Natural killer cell (primary cell): ENCODE measurements at regions not wholly inside any gene's neighbourhood (a gene's known extent, or its start where the extent isn't known, plus 50 kb on each side); places are given as distances from the start of the nearest gene placed in this dataset.

Experiments used
- ATAC-seq, 3 donors: fragments of 150-1000 bp in 2 of 3; fragments of 200-7000 bp in 1 of 3; cut with Tn5 transposase; 1 replicate in 1 of 3; 2 replicates in 2 of 3; pipeline ENCODE4 v1.10.0; 2021; ENCODE audit warnings: mild to moderate bottlenecking in 2 of 3, moderate library complexity in 2 of 3
- DNase-seq, 2 donors: peaks; one replicate each; pipeline versions ENCODE4 v3.0.0 to v3.0.0-alpha.2; 2013 to 2021; ENCODE audit warnings: mixed read lengths in 1 of 2
- H3K27ac ChIP-seq: one replicate; pipeline ENCODE4 v1.5.1; 2013; ENCODE audit warnings: mild to moderate bottlenecking, low read length
- H3K27me3 ChIP-seq: one replicate; pipeline ENCODE4 v1.6.1; 2013; ENCODE audit warnings: low read length; ENCODE audit not compliant: control insufficient read depth, insufficient read depth
- H3K36me3 ChIP-seq: one replicate; pipeline ENCODE4 v1.6.1; 2013; ENCODE audit warnings: low read length; ENCODE audit not compliant: control insufficient read depth, insufficient read depth
- H3K4me1 ChIP-seq: one replicate; pipeline ENCODE4 v1.6.1; 2013; ENCODE audit warnings: low read length; ENCODE audit not compliant: control insufficient read depth, insufficient read depth
- H3K4me3 ChIP-seq: one replicate; pipeline ENCODE4 v1.5.1; 2013; ENCODE audit warnings: low read length
- H3K9me3 ChIP-seq: one replicate; pipeline ENCODE4 v1.6.1; 2013; ENCODE audit warnings: low read length; ENCODE audit not compliant: control insufficient read depth, insufficient read depth
- H3K27ac Mint-ChIP-seq, 2 donors: one replicate each; pipeline ENCODE4 v1.8.0; 2022; ENCODE audit warnings: mild to moderate bottlenecking in 2 of 2, mixed read lengths in 2 of 2, moderate library complexity in 1 of 2
- H3K27me3 Mint-ChIP-seq, 2 donors: one replicate each; pipeline ENCODE4 v1.8.0; 2022; ENCODE audit warnings: low read depth in 2 of 2, mixed read lengths in 2 of 2
- H3K36me3 Mint-ChIP-seq: one replicate; pipeline ENCODE4 v1.8.0; 2022; ENCODE audit warnings: mixed read lengths
- H3K4me1 Mint-ChIP-seq, 2 donors: one replicate each; pipeline ENCODE4 v1.8.0; 2022; ENCODE audit warnings: mixed read lengths in 2 of 2
- H3K4me3 Mint-ChIP-seq: one replicate; pipeline ENCODE4 v1.8.0; 2022; ENCODE audit warnings: mild to moderate bottlenecking, moderate library complexity, mixed read lengths
- H3K9me3 Mint-ChIP-seq, 2 donors: one replicate each; pipeline ENCODE4 v1.8.0; 2022; ENCODE audit warnings: mixed read lengths in 2 of 2
- CTCF ChIP-seq: fragments of 200-600 bp; IDR thresholded peaks from one replicate; pipeline ENCODE4 v1.8.0; 2022; ENCODE audit warnings: antibody characterized with exemption
- WGBS: methylation state at CpG from one replicate; pipeline ENCODE4 v1.1.7; 2013; ENCODE audit warnings: missing lambda C conversion rate; ENCODE audit not compliant: insufficient coverage; 5-methylcytosine and 5-hydroxymethylcytosine counted together
- intact Hi-C: fragments of 100-400 bp; cut with micrococcal nuclease; formaldehyde crosslinking; loops from one replicate; pipeline ENCODE4 v1.14.2; 2022

GRCh38 chr2:52336951-52337350 lies 1305.0 kb upstream of the NRXN1 start:
- Histone ChIP-seq H3K9me3 (peaks cover 3% of the 10 kb centered on the region), H3K27ac (no peak overlapping the region), H3K4me3 (no peak overlapping the region), H3K36me3 (no peaks in the 10 kb centered on the region), H3K4me1 (no peaks in the 10 kb centered on the region), H3K27me3 (no peaks in the 10 kb centered on the region)
- intact Hi-C loops = no loop called here
- no peaks in the 10 kb centered on the region for H3K4me1 Mint-ChIP-seq
- no peak for ATAC-seq
- H3K9me3 Mint-ChIP-seq = peaks cover 9 to 23% of the 10 kb centered on the region in 2 donors
- DNase-seq = no peak
- H3K27ac Mint-ChIP-seq = no peak overlapping the region
- H3K4me3 Mint-ChIP-seq = no peak overlapping the region
- H3K36me3 Mint-ChIP-seq = peaks cover 10% of the 10 kb centered on the region
- H3K27me3 Mint-ChIP-seq = no peaks in the 10 kb centered on the region
- 71% methylated on average over 2 of the region's 2 CpGs for WGBS
- TF ChIP-seq CTCF = no peak

- H3K9me3 Mint-ChIP-seq = peaks cover 10 to 19% of the 10 kb centered on the region in 2 donors
- no CpG with 5 or more reads among the region's 1 CpG for WGBS
- TF ChIP-seq CTCF = no peak
- H3K27me3 Mint-ChIP-seq = no peaks in the 10 kb centered on the region
- ATAC-seq (no peak), DNase-seq (no peak)
- H3K36me3 Mint-ChIP-seq = peaks cover 2% of the 10 kb centered on the region
- peaks cover 3% of the 10 kb centered on the region for H3K9me3 ChIP-seq
- H3K4me1 Mint-ChIP-seq = no peaks in the 10 kb centered on the region
- H3K36me3 ChIP-seq = no peaks in the 10 kb centered on the region
- H3K4me3 ChIP-seq = no peak overlapping the region
- H3K27ac Mint-ChIP-seq = no peak overlapping the region
- no peak overlapping the region for H3K4me3 Mint-ChIP-seq
- intact Hi-C loops = no loop called here
- H3K4me1 ChIP-seq = no peaks in the 10 kb centered on the region
- H3K27me3 ChIP-seq = no peaks in the 10 kb centered on the region
- H3K27ac ChIP-seq = no peak overlapping the region
Observed at GRCh38 chr2:52335727-52336126, 1303.8 kb upstream of the NRXN1 start.

GRCh38 chr2:52334185-52334584 lies 1302.3 kb upstream of the NRXN1 start:
- Mint-ChIP-seq H3K4me1 (no peaks in the 10 kb centered on the region), H3K36me3 (no peaks in the 10 kb centered on the region), H3K27ac (no peak overlapping the region), H3K9me3 (peaks cover 9 to 18% of the 10 kb centered on the region in 2 donors), H3K4me3 (no peak overlapping the region), H3K27me3 (no peaks in the 10 kb centered on the region)
- 85% methylated on average over 4 of the region's 4 CpGs for WGBS
- no peak overlapping the region for H3K4me3 ChIP-seq
- H3K4me1 ChIP-seq = no peaks in the 10 kb centered on the region
- intact Hi-C loops = no loop called here
- H3K9me3 ChIP-seq = peaks cover 3% of the 10 kb centered on the region
- ATAC-seq (no peak), DNase-seq (no peak)
- H3K36me3 ChIP-seq = no peaks in the 10 kb centered on the region
- TF ChIP-seq CTCF = no peak
- H3K27me3 ChIP-seq = no peaks in the 10 kb centered on the region
- H3K27ac ChIP-seq = no peak overlapping the region

- no peak overlapping the region for H3K27ac ChIP-seq
- H3K4me1 ChIP-seq = no peaks in the 10 kb centered on the region
- no peak overlapping the region for H3K4me3 ChIP-seq
- peaks cover 17% of the 10 kb centered on the region for H3K9me3 ChIP-seq
- 88% methylated on average over 2 of the region's 2 CpGs for WGBS
- no peaks in the 10 kb centered on the region for H3K27me3 Mint-ChIP-seq
- H3K36me3 Mint-ChIP-seq = no peaks in the 10 kb centered on the region
- H3K36me3 ChIP-seq = no peaks in the 10 kb centered on the region
- peaks cover 11 to 27% of the 10 kb centered on the region in 2 donors for H3K9me3 Mint-ChIP-seq
- H3K4me1 Mint-ChIP-seq = no peaks in the 10 kb centered on the region
- ATAC-seq (no peak), DNase-seq (no peak)
- H3K4me3 Mint-ChIP-seq = no peak overlapping the region
- no peaks in the 10 kb centered on the region for H3K27me3 ChIP-seq
- no peak for TF ChIP-seq CTCF
- intact Hi-C loops = no loop called here
- no peak overlapping the region for H3K27ac Mint-ChIP-seq
Observed at GRCh38 chr2:52327641-52328040, 1295.7 kb upstream of the NRXN1 start.
